GM12878 (cell line): ENCODE measurements at regions not wholly inside any gene's neighbourhood (a gene's known extent, or its start where the extent isn't known, plus 50 kb on each side); places are given as distances from the start of the nearest gene placed in this dataset.

Source experiments
- ATAC-seq: fragments of 200-7000 bp; cut with Tn5 transposase; 3 replicates; pipeline ENCODE4 v1.9.1; 2020; ENCODE audit warnings: mild to moderate bottlenecking, moderate library complexity
- BruUV-seq: library from RNA; stranded (reverse); fragments of 400-500 nt; replicated peaks from 2 replicates; lab custom pipeline; 2021; lab: Mats Ljungman, UMichigan
- CTCF ChIA-PET: fragments of 300-600 bp; sonication (Branson Sonifier 250); formaldehyde crosslinking; extraction: SDS; loops from one replicate; lab custom pipeline; 2021; ENCODE audit warnings: inconsistent platforms; lab: Yijun Ruan, JAX
- POLR2A ChIA-PET: fragments of 350-600 bp; formaldehyde crosslinking; extraction: SDS; loops from one replicate; lab custom pipeline; 2021; ENCODE audit warnings: inconsistent platforms; lab: Charles Lee
- RAD21 ChIA-PET: fragments of 300-600 bp; sonication (Branson Sonifier 250); formaldehyde crosslinking; loops from one replicate; lab custom pipeline; 2023; ENCODE audit warnings: antibody characterized with exemption; ENCODE audit not compliant: unreplicated experiment; lab: Charles Lee
- SMC1A ChIA-PET: fragments of 300-600 bp; sonication (Branson Sonifier 250); formaldehyde crosslinking; loops from one replicate; lab custom pipeline; 2023; ENCODE audit not compliant: unreplicated experiment, uncharacterized antibody; lab: Charles Lee
- DNase-seq: peaks from one replicate; pipeline ENCODE4 v3.0.0-alpha.2; 2011; ENCODE audit warnings: low read depth, low spot score
- FAIRE-seq: peaks from 3 replicates; lab custom pipeline; 2011; peaks lifted over from hg19 to GRCh38; lab: Jason Lieb, UNC
- H2AFZ ChIP-seq: 2 replicates; pipeline ENCODE4 v1.6.0; 2011; ENCODE audit warnings: low read depth, low read length, control low read depth; ENCODE audit not compliant: control insufficient read depth
- H3K27ac ChIP-seq: 2 replicates; pipeline ENCODE4 v1.5.1; 2011; ENCODE audit warnings: control low read depth; ENCODE audit not compliant: control insufficient read depth, insufficient read depth
- H3K27me3 ChIP-seq, 2 experiments: replicated peaks in 1 of 2; 2 replicates each; pipeline versions ENCODE4 v1.6.0 to v1.6.1; 2011; ENCODE audit warnings: low read length in 1 of 2; ENCODE audit not compliant: control insufficient read depth in 2 of 2, insufficient read depth in 2 of 2
- H3K36me3 ChIP-seq, 2 experiments: 2 replicates each; pipeline ENCODE4 v1.5.1; 2011; ENCODE audit warnings: low read length in 1 of 2; ENCODE audit not compliant: control insufficient read depth in 2 of 2, insufficient read depth in 2 of 2
- H3K4me1 ChIP-seq: 2 replicates; pipeline ENCODE4 v1.6.1; 2011; ENCODE audit warnings: mild to moderate bottlenecking, low read length, moderate library complexity, mixed read lengths; ENCODE audit not compliant: control insufficient read depth, insufficient read depth
- H3K4me2 ChIP-seq: 2 replicates; pipeline ENCODE4 v1.6.0; 2011; ENCODE audit warnings: control low read depth; ENCODE audit not compliant: control insufficient read depth, insufficient read depth
- H3K4me3 ChIP-seq: fragments of 200-600 bp; sonication (generic); 2 replicates; pipeline ENCODE4 v1.5.1; 2016
- H3K79me2 ChIP-seq: 2 replicates; pipeline ENCODE4 v1.6.0; 2011; ENCODE audit warnings: low read length; ENCODE audit not compliant: control insufficient read depth, insufficient read depth
- H3K9ac ChIP-seq: 2 replicates; pipeline ENCODE4 v1.8.0; 2011; ENCODE audit warnings: low read length, control low read depth, mixed read lengths; ENCODE audit not compliant: control insufficient read depth, insufficient read depth
- H3K9me3 ChIP-seq: replicated peaks from 3 replicates; pipeline ENCODE4 v1.5.1; 2011; ENCODE audit warnings: mild to moderate bottlenecking, low read length; ENCODE audit not compliant: control insufficient read depth, insufficient read depth
- H4K20me1 ChIP-seq: 2 replicates; pipeline ENCODE4 v1.6.0; 2011; ENCODE audit not compliant: control insufficient read depth, insufficient read depth
- BACH1 ChIP-seq: fragments of 450-650 bp; IDR thresholded peaks from 2 replicates; pipeline ENCODE4 v1.6.1; 2017; ENCODE audit warnings: mild to moderate bottlenecking, borderline replicate concordance
- CHD1 ChIP-seq: IDR thresholded peaks from 2 replicates; pipeline ENCODE4 v1.6.1; 2012; ENCODE audit warnings: low read depth, low read length, improper control_type of control experiment
- ETV6 ChIP-seq, 2 experiments: fragments of 450-650 bp in 1 of 2; IDR thresholded peaks in 1 of 2; conservative IDR thresholded peaks in 1 of 2; 2 replicates each; pipeline ENCODE4 v1.6.1; 2014; ENCODE audit warnings: antibody characterized with exemption in 1 of 2, borderline replicate concordance in 1 of 2, low read depth in 1 of 2, mild to moderate bottlenecking in 1 of 2, moderate library complexity in 1 of 2
- EZH2 ChIP-seq: IDR thresholded peaks from 2 replicates; pipeline ENCODE4 v1.6.1; 2012; ENCODE audit warnings: low read depth, mild to moderate bottlenecking, control low read depth, inconsistent platforms, low read length, borderline replicate concordance; ENCODE audit not compliant: control insufficient read depth
- GABPA ChIP-seq: IDR thresholded peaks from 2 replicates; pipeline ENCODE4 v1.6.1; 2014; ENCODE audit warnings: antibody characterized with exemption, low read depth, mild to moderate bottlenecking, inconsistent platforms
- MEF2B ChIP-seq: fragments of 450-650 bp; IDR thresholded peaks from 2 replicates; pipeline ENCODE4 v1.6.1; 2018; ENCODE audit warnings: mild to moderate bottlenecking, moderate library complexity; ENCODE audit not compliant: partially characterized antibody, poor library complexity, severe bottlenecking
- SREBF2 ChIP-seq: IDR thresholded peaks from 2 replicates; pipeline ENCODE4 v1.6.1; 2012; ENCODE audit warnings: mild to moderate bottlenecking, low read length
- SUZ12 ChIP-seq: fragments of 200-600 bp; sonication (generic); IDR thresholded peaks from one replicate; pipeline ENCODE4 v1.6.1; 2018; ENCODE audit warnings: antibody characterized with exemption, mild to moderate bottlenecking; ENCODE audit not compliant: unreplicated experiment
- ZBED1 ChIP-seq: IDR thresholded peaks from 2 replicates; pipeline ENCODE4 v1.6.1; 2016; ENCODE audit warnings: borderline replicate concordance
- WGBS: methylation state at CpG from one replicate; pipeline ENCODE4 v1.1.6; 2016; ENCODE audit warnings: low lambda C conversion rate; ENCODE audit not compliant: insufficient replicate concordance, insufficient coverage; ENCODE audit errors: missing lambda C conversion rate; 5-methylcytosine and 5-hydroxymethylcytosine counted together
- in situ Hi-C: fragments of 300-500 bp; cut with MboI; formaldehyde crosslinking; loops from 9 replicates; pipeline ENCODE4 v1.14.3; 2018; ENCODE audit warnings: mixed read lengths
- intact Hi-C: fragments of 100-400 bp; cut with micrococcal nuclease; formaldehyde crosslinking; loops from one replicate; pipeline ENCODE4 v1.14.2; 2022; ENCODE audit not compliant: unreplicated experiment
- TF ChIP-seq, protein P1 (sequence below): IDR thresholded peaks from 2 replicates; pipeline ENCODE4 v1.6.1; 2012; ENCODE audit warnings: improper control_type of control experiment, low read depth, low read length; ENCODE audit not compliant: insufficient replicate concordance
- TF ChIP-seq, protein P2 (sequence below): IDR thresholded peaks from 2 replicates; pipeline ENCODE4 v1.6.1; 2012; ENCODE audit warnings: low read depth, low read length, improper control_type of control experiment

DNA sequence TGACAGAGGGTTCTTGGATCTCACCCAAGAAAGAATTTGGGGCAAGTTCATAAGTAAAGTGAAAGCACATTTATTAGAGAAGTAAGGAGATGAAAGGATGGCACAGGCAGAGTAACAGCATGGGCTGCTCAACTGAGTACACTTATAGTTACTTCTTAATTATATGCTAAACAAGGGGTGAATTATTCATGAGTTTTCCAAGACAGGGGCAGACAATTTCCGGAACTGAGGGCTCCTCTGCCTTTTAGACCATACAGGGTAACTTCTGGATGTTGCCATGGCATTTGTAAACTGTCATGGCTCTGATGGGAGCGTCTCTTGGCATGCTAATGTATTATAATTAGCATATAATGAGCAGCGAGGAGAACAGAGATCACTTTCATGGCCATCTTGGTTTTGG, 221.2 kb upstream of the STT3B start:
- no peak overlapping the region for H2AFZ ChIP-seq
- CTCF ChIA-PET, result no interaction called here
- 5% methylated on average over 3 of the region's 3 CpGs for WGBS

DNA sequence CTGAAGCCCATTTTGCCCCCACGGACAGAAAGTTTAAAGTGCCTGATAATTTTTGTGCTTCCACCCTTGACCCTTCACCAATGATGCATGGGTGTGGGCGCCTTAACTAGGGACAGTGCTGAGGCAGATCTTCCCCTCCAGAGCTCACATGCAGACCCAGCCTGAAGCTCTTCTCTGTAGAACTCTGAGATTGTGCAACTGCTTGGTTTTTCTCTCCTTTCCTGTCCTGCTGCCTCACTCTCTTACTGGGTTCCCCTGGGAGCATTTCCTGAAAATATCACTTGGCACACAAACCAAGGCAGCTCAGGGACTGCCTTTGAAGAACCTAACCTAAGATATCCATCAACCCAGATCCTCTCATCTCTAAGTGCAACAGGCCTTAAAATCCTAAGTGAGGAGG, 220.3 kb upstream of the STT3B start:
- no peak for DNase-seq
- ChIA-PET POLR2A (no interaction called here), CTCF (no interaction called here), RAD21 (no interaction called here), SMC1A (interaction anchor here (1.9 kb wide), 1 partner anchor 13 kb away, joined by 4 read pairs; no protein-coding TSS in a partner anchor)
- no peak overlapping the region for H3K27ac ChIP-seq
- H4K20me1 ChIP-seq, result no peaks in the 10 kb centered on the region
- H3K27me3 ChIP-seq, result no peaks in the 10 kb centered on the region
- BruUV-seq, result no TSS peak
- no peak overlapping the region for H3K4me2 ChIP-seq
- no peaks in the 10 kb centered on the region for H3K4me1 ChIP-seq
- FAIRE-seq, result no peak
- H3K36me3 ChIP-seq, result no peaks in the 10 kb centered on the region
- in situ Hi-C loops, result no loop called here
- ATAC-seq, result no peak
- intact Hi-C loops, result no loop called here
- peaks cover 6% of the 10 kb centered on the region; the same call in 2 of the 3 replicates for H3K9me3 ChIP-seq
- no peak overlapping the region for H3K9ac ChIP-seq
- H3K4me3 ChIP-seq, result no peak overlapping the region
- WGBS, result 52% methylated on average over 2 of the region's 2 CpGs
- no peak overlapping the region for H2AFZ ChIP-seq
- H3K79me2 ChIP-seq, result no peaks in the 10 kb centered on the region
- no peak for TF ChIP-seq CHD1
- TF ChIP-seq EZH2, result no peak
- no peak for TF ChIP-seq SUZ12
- TF ChIP-seq ZBED1, result no peak
- no peak for TF ChIP-seq MEF2B
- no peak for TF ChIP-seq ETV6 (conservative IDR thresholded peaks at IDR 0.05 in 1 of 2, IDR thresholded peaks at IDR 0.05 in 1 of 2; ENCODE audit: borderline replicate concordance in 1 of 2, low read depth in 1 of 2)
- TF ChIP-seq, protein P1, sequence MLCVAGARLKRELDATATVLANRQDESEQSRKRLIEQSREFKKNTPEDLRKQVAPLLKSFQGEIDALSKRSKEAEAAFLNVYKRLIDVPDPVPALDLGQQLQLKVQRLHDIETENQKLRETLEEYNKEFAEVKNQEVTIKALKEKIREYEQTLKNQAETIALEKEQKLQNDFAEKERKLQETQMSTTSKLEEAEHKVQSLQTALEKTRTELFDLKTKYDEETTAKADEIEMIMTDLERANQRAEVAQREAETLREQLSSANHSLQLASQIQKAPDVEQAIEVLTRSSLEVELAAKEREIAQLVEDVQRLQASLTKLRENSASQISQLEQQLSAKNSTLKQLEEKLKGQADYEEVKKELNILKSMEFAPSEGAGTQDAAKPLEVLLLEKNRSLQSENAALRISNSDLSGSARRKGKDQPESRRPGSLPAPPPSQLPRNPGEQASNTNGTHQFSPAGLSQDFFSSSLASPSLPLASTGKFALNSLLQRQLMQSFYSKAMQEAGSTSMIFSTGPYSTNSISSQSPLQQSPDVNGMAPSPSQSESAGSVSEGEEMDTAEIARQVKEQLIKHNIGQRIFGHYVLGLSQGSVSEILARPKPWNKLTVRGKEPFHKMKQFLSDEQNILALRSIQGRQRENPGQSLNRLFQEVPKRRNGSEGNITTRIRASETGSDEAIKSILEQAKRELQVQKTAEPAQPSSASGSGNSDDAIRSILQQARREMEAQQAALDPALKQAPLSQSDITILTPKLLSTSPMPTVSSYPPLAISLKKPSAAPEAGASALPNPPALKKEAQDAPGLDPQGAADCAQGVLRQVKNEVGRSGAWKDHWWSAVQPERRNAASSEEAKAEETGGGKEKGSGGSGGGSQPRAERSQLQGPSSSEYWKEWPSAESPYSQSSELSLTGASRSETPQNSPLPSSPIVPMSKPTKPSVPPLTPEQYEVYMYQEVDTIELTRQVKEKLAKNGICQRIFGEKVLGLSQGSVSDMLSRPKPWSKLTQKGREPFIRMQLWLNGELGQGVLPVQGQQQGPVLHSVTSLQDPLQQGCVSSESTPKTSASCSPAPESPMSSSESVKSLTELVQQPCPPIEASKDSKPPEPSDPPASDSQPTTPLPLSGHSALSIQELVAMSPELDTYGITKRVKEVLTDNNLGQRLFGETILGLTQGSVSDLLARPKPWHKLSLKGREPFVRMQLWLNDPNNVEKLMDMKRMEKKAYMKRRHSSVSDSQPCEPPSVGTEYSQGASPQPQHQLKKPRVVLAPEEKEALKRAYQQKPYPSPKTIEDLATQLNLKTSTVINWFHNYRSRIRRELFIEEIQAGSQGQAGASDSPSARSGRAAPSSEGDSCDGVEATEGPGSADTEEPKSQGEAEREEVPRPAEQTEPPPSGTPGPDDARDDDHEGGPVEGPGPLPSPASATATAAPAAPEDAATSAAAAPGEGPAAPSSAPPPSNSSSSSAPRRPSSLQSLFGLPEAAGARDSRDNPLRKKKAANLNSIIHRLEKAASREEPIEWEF, result no peak
- no peak for TF ChIP-seq GABPA
- TF ChIP-seq BACH1, result no peak

More for the DNA sequence above, 221.2 kb upstream of the STT3B start:
- H3K9me3 ChIP-seq, result peaks cover 6% of the 10 kb centered on the region; the same call in 2 of the 3 replicates
- no peaks in the 10 kb centered on the region for H3K79me2 ChIP-seq
- in situ Hi-C loops (no loop called here), intact Hi-C loops (no loop called here)
- no peaks in the 10 kb centered on the region for H3K4me1 ChIP-seq
- no peak overlapping the region for H3K4me3 ChIP-seq
- H3K27me3 ChIP-seq, result no peaks in the 10 kb centered on the region
- TF ChIP-seq, protein P2, sequence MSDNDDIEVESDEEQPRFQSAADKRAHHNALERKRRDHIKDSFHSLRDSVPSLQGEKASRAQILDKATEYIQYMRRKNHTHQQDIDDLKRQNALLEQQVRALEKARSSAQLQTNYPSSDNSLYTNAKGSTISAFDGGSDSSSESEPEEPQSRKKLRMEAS, result no peak
- no peak for TF ChIP-seq SREBF2
- H3K9ac ChIP-seq, result no peak overlapping the region
- ChIA-PET SMC1A (no interaction called here), RAD21 (no interaction called here), POLR2A (no interaction called here)
- H3K36me3 ChIP-seq, result no peaks in the 10 kb centered on the region
- no peak overlapping the region for H3K4me2 ChIP-seq
- H3K27ac ChIP-seq, result no peak overlapping the region
- DNase-seq (no peak), FAIRE-seq (no peak), ATAC-seq (no peak)
- no peaks in the 10 kb centered on the region for H4K20me1 ChIP-seq
- BruUV-seq, result no TSS peak
